NCI-H1105 (cell line): ENCODE measurements at regions not wholly inside any gene's neighbourhood (a gene's known extent, or its start where the extent isn't known, plus 50 kb on each side); places are given as distances from the start of the nearest gene placed in this dataset.

Experiments
- DNase-seq: peaks from one replicate; lab custom pipeline; 2025; lab: John Stamatoyannopoulos, UW

GRCh38 chr4:13054420-13054970, 429.6 kb downstream of the RAB28 start:
- DNase-seq = no peak

- DNase-seq = no peak
Observed at GRCh38 chr4:13047591-13047990, 436.5 kb downstream of the RAB28 start.

- DNase-seq = no peak
Observed at GRCh38 chr4:13036841-13037240, 447.3 kb downstream of the RAB28 start.

- DNase-seq = no peak
Observed at GRCh38 chr4:13032936-13033335, 451.2 kb downstream of the RAB28 start.

GRCh38 chr4:13024147-13025105, 459.7 kb downstream of the RAB28 start:
- no peak for DNase-seq

GRCh38 chr4:13007802-13008470, 476.2 kb downstream of the RAB28 start:
- DNase-seq = no peak

- DNase-seq = no peak
Observed at GRCh38 chr4:12993923-12994322, 490.2 kb downstream of the RAB28 start.

GRCh38 chr4:12987284-12987683, 496.9 kb downstream of the RAB28 start:
- no peak for DNase-seq

- no peak for DNase-seq
Observed at GRCh38 chr4:12979797-12980196, 504.3 kb downstream of the RAB28 start.

GRCh38 chr4:12978310-12978709, 505.8 kb downstream of the RAB28 start:
- no peak for DNase-seq

- DNase-seq = no peak
Observed at GRCh38 chr4:12975511-12975910, 508.6 kb downstream of the RAB28 start.

- DNase-seq = no peak
Observed at GRCh38 chr4:12973522-12973921, 510.6 kb downstream of the RAB28 start.

- DNase-seq = no peak
Observed at GRCh38 chr4:12968345-12968744, 515.8 kb downstream of the RAB28 start.

- no peak for DNase-seq
Observed at GRCh38 chr4:12966726-12967125, 517.4 kb downstream of the RAB28 start.

- DNase-seq = no peak
Observed at GRCh38 chr4:12965334-12965733, 518.8 kb downstream of the RAB28 start.

- DNase-seq = no peak
Observed at GRCh38 chr4:12963912-12964311, 520.2 kb downstream of the RAB28 start.

- DNase-seq = no peak
Observed at GRCh38 chr4:12963291-12963690, 520.8 kb downstream of the RAB28 start.

- no peak for DNase-seq
Observed at GRCh38 chr4:12961713-12962112, 522.4 kb downstream of the RAB28 start.

GRCh38 chr4:12958436-12958835, 525.7 kb downstream of the RAB28 start:
- DNase-seq = no peak

GRCh38 chr4:12957108-12957507, 527.0 kb downstream of the RAB28 start:
- DNase-seq = no peak

- no peak for DNase-seq
Observed at GRCh38 chr4:12956026-12956425, 528.1 kb downstream of the RAB28 start.

- DNase-seq = no peak
Observed at GRCh38 chr4:12949719-12950490, 534.2 kb downstream of the RAB28 start.
